SKM-1 (cell line): ENCODE measurements at regions not wholly inside any gene's neighbourhood (a gene's known extent, or its start where the extent isn't known, plus 50 kb on each side); places are given as distances from the start of the nearest gene placed in this dataset.

Experiments
- DNase-seq: peaks from one replicate; lab custom pipeline; 2025; ENCODE audit not compliant: unreplicated experiment; lab: John Stamatoyannopoulos, UW

DNA sequence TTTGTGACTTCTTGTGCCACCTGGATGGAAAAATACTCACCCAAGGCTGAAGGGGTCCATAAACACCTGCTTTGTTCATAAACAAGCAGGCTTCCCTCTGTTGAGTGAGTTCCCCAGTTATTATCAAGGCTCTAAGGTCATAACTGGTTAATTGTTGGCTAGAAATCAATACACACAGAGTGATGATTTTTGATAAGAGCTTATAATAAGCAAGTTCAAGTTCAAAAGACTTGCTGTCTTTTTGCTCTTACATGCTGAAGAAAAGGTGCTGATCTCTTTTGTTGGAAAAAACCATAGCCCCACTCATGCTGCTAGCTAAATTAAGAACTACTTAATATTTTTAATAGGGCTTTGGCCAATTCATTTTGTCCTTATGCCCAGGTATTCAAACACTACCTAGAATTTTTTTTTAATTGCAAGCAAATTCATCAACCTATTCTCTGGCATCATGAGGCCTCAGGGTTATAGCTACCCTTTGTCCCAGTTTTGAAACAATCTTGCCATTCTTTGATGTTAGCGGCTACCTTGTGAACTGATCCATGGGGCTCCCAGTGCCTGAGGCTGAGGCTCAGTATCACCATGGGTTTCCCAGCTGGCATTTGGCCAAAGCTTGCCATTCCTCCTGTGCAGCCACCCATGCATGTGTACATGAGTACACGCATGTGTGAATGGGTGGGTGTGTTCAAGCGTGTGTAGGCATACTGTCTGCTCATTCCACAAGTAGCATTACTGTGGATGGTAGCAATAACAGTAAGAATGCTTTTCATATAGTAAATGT is 127.6 kb upstream of the LPP start:
- no peak for DNase-seq

DNA sequence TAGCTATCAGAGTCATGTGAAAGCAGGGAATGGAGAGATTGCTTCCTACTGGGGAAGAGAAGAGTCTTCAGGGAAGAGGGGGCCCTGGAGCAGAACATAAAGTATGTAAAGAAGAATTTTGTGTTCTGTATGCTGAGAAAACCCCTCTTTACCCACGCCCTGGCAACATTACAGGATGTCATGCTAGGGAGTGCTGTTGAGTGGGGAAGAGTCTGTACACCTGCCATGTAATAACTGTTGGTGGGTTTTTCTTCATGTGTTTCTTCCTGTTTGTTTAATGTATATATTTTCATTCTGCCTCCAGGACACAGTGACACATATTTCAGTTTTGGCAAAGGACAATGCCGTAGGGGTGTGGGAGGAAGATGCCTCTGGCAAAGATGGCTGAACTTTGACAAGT is 122.8 kb upstream of the LPP start:
- DNase-seq: no peak

DNA sequence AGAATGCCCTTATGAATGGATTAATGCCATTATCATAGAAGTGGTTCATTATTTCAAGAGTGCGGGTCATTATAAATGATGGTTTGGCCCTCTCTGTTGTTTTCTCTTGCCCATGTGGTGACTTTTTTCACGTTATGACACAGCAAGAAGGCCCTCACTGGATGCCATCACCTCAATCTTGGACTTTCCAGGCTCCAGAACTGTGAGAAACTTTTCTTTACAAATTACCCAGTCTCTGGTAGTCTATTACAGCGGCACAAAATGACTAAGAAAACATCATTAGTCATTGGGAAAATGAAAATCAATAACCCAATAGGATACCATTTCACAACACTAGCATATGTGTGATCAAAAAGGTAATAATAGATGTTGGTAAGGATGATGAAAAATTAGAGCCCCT is 119.0 kb upstream of the LPP start:
- no peak for DNase-seq

DNA sequence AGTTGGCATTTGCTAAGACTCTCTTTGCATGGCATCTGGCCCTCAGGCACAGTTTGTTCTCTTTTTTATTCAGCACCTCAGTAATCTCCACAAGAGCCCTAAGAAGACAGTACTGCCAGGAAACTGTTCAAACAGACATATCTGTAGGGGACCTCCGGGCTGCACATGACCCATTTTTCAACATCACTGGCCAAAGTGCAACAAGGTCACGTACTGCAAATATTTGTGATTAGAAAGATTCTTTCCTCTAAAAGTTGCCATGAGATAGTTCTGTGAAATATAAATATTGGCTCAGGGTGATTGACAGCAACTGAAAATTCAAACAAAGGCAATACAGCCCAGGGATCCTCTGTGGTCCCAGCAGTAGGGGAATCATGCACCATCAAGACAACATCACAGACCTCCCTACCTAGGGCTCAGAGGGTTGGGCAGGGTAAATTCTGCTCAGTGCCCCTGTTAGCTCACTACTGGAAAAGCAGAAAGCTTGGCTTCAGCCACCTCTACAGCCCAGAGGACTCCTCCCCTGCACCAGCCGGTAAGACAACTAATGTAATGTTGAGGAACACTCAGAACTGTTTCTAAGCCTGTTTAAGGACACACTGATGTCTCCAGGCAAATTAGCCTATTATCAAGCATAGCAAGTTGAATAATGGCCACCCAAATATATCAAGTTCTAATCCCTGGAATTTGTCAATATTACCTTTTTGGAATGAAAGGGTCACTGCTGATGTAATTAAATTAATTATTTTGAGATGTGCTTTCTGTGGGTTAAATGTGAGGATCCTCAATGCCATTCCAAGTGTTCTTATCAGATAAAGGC is 117.4 kb upstream of the LPP start:
- DNase-seq: no peak

DNA sequence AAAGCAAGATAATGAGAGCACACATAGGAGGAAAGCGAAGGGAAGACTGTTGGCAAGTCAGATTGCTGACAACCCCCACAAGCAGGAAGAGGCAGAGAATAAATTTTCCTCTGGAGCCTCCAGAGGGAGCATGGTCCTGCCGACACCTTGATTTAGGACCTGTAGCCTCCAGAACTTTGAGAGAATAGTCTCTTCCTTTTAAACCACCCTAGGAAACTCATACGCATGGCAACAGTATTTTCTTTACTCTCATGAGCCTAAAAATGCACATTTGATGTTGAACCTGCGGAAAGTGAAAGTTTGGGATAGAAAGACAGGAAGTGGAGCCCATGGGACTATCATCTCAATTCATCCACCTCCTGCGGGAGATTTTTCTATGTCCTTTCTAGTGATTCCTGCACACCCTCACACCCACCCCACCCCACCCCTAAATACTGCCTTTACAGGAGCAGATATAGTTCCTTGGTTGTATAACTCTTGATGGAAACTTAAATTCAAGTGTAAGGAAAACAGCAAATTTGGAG is 116.7 kb upstream of the LPP start:
- no peak for DNase-seq

DNA sequence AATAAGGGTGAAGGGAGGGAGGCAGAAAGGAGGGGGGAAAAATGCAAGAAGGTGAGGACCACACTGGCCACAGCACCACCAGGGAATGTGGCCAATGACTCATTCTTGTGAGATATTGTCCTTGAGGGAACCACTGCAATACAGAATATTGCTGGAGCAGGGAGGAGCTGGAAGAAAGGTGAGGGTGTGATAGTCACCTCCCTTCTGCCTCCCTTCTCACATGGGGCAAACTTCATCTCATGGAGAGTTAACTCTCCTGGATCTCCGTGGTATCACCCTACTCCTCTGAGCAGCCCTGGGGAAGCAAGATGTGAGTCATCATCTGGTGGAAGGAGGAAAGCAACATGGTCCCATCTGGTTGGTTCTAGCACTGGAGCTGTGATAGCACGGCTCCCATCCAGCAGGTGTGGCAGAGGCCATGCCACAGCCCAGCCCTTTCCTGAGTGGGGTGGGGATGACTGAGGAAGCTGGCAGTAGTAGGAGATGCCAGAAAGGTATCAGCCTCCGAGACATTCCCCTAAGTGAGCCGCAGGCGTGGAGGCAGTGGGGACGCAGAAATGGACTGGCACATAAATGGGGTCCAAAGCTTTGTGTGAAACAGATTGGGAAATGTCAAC is 115.9 kb upstream of the LPP start:
- DNase-seq: no peak

DNA sequence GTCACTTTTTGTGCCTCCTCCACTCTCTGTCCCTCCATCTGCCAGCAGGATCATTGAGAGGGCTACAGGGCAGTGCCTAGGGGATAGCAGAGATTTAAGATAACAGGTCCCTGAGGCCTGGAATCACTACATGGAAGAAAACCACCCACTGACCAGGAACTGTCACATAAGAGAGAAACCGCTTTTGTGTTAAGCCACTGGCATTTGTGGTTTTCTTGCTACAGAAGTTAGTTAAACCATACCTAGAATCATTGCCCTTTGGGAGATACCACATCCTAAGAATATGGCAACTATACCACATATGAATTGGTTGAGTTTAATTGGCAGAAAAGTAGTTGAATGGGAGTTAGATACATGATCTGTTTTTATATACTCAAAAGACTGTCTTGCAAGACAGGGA is 112.8 kb upstream of the LPP start:
- no peak for DNase-seq

DNA sequence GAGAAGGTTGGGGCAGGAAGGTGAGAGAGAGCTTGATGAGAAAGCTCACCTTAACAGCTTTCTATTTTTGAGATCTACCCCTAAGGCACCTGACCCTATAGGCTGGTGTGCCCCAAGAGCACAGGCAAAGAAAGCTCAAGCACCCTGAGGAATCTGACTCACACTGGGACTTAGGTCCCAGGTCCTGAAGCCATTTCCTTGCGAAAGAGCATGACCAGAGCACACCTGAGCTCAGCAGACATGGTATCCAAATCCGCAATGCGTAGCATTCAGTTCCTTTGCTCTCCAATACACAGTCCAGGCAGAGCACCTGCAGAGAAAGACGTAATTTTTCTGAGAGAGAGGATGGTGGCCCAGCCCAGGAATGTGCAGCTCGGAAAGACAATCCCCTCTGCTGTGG is 112.1 kb upstream of the LPP start:
- DNase-seq: no peak

DNA sequence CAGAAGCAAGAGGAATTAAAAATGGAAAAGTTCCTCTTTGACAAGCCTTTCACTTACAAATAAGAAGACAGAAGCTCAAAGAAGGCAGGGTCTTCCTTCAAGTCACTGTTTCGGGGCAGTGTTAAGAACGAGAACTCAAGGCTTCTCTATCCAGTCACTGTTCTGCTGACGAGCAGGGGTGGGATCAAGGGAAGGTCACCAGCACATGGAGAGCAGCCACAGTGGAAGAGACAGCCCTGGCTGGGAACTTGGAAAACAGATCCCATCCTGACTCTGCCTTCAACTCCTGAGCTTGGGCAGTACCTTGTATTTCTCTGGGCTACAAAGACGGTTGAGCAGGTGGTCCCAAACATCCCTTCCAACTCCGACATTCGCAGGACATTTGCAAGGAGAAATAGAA is 111.5 kb upstream of the LPP start:
- no peak for DNase-seq

DNA sequence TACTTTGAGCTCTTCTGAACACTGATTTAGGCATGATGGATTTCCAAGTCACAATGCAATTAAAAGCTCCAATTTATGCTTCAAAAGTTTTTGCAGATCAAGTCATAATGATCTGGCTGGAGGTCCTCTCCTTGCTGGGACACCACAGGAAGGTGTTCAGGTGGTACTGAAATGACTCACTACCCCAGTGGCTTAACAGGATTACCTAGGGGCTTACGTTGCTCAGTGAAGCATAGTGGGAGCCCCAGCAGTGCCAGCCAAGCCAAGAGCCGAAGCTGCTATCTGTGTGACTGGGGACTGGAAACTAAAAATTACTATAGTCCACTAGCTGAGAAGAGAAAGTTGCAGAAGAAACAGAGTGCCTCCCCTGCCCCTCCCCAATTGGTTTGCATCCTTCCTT is 110.1 kb upstream of the LPP start:
- DNase-seq: no peak

DNA sequence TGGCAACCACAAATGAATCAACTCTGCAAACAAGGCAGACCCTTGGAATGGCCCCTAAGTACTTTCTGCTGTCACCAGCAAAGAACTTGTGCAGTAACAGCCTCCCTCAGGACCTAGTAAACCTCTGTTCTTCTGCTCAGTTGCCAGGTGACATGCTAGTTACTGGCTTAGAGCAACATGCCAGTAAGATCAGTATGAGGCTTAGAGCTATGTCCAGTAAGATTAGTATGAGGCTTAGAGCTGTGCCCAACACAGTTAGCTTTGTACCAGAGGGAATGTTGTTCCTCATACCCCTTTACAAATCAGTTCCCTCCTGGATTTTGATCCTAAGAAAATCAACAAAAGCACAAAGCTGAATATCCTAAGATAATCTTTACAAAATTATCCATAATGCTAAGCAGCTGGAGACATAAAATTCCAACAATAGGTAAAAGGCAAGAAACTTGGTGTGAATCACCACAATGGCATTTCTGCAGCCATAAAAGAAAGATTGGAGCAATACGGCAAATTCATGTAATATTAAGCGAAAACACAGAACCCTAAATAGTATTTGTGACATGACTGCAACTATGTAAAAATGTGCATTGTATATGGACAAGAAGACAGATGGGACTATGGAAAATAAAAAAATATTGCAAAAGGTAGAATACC is 107.3 kb upstream of the LPP start:
- DNase-seq: no peak

DNA sequence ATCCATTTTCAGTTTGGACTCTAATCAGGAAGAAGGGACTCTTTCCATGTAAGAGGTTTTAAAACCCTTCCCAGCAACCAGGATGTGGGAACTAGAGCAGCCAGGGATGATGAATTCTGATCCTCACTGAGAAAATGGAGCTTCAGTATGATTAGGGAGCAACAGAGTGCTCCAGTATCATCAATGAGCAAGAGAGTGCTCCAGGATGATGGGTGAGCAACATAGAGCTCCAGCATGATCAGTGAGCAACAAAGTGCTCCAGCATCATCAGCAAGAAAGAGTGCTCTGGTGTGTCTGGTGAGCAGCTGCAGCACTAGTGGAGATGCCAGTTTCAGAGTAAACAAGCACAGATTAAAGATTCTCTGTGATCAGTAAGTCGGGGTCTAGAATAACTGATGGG is 106.4 kb upstream of the LPP start:
- DNase-seq: no peak

DNA sequence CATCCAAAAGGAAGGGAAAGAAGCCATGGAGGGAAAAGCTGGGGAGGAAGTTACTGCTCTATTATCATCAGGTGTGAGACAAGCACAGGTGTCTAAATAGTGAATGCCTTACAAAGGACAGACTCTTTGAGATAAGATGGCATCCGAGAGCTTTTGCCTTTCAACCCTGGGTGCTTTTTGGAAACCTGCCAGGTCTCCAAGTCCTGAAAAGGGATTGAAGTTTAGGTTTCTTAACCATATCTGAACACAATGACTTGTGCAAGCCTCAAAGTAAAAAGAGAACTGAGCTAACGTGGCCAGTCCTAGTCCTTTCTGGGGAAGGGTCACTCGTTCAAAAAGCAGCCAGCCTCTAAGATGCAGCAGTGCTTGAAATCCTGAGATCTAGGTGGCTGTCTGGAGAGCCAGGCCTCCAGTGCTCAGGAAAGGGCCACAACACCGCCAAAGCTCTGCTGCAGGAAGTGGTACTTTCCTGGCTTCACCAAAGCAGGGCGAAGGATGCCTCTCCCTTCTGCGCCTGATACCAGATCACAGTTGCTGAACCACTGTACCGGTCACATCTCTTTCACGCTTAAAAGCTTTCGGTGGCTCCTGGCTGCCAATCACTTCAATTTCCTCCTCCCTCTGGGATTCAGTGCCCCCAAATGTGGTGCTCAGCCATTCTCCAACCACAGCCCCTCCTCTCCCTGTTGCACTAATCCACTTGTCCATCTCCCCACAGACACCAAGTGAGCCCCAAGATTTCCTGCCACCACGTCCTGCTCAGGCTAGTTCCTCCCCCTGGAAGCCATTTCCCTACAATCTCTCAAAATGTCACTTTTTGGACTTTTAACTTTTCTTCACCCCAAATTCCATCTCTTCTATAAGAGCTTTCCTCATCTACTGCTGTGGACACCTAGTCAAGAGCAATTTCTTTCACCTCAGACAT is 104.1 kb upstream of the LPP start:
- no peak for DNase-seq

DNA sequence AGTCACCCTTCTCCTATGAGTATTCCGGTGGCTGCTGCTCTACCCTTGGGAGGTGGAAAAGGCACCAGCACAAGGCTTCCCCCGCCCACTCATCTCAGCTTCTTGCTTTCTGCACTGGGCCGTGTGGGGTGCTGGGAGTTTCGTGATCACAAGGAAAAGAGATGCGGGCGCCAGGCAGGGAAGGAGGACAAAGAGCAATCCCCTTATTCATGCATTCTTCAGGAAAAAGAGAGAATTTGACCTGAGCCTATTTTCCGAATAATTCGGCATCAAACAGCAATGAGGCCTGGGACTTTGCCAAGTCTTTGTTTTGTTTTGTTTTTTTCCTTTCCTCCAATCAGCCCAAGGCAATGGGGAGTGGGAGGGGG is 102.2 kb upstream of the LPP start:
- DNase-seq: no peak

DNA sequence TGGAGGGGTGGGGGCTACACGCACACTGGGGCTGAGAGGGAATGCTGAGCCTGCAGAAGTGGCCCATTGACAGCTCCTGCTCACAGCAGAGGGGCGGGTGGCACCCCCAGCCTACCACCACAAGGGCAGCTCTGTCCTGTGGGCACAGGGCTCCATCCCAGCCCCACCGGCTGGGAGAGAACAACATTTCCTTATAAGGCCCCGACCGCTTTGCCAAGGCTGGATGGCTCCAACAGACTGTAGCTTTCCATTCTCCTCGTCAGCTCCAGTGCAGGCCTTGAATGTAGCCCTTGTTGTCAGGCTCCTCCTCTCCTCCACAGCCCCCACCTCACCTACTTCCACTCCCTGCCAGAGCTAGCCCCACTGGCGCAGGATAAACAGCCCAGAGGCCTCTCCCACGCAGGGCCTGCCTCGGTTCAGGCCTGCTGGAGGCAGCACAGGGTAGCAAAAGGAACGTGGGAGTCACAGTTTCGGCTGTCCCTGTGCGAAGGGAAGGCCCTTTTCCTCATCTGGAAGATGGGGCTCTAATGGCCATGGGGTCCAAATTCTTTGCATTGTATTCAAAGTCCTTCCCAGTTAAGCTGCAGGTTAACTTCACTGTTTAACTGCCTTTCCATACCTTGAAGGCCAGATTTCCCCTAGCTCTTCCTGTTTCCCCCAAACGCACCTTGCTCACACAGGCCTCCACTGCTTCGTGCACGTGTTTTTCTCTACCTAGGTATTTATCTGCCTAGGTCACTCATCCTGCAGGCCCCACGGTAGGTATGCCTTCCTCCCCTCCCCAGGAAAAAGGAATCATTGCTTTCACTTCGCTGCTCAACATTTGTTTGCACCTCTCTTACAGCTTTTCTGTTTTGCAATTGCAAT is 101.6 kb upstream of the LPP start:
- DNase-seq: no peak

DNA sequence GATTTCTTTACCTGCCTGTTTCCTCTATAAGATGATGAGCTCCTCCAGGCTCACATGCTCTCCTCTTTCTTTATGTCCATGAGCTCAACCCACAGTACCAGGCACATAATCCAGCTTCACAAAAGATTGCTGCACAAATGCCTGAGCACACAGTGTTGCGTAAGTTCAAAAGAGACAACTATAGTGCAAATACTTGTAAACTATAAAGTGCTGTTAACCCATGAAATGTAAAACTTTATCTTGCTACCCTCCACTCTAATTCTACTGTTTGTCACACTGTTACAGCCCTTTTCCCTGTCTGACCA is 101.0 kb upstream of the LPP start:
- DNase-seq: no peak

DNA sequence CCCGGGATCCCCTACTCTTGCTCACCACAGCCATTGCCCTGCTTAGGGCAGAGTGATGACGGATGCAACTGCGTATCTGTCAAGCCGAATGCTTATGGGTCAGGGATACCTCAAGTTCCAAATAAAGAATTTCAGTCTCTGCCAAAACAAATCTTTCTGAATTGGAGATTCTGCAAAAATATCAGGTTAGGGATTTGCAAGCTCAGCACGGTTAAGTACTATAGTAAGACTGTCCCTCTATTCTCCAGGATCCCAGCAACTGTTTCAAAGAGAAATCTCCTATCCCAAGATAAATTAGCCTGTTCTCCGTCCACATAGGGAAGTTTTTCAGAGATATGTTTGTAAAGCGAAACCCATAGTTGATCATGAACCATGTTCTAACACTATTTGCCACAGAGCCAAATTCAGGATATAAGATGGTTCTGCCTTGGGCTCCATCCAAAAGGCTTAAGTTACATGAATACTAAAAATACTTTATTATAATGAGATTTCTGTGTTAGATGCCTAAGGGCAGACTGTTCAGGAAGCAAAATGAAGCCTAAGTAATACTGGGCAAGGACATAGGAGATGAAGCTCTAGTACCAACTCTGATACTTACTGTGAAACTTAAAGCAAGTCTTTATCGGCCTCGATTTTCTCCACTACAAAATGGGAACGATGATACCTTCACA is 100.1 kb upstream of the LPP start:
- DNase-seq: no peak

DNA sequence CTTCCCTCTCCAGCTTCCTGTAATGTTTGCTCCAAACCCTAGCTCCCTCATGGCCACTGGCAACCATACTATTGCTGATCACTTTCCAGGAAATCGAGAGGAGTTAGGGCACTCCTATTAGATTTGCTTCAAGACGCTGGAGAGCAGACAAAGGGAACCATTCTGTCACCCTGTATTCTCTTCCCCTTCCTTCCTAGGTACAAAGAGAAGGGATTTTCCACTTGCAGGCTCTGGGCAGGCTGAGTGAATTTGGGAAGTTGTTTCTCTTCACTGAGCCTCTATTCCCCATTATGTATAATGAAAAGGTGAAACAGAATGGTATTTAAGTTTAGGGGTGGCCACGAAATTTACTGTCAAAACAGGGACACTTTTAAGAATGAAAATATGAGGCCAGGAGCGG is 99.4 kb upstream of the LPP start:
- no peak for DNase-seq

DNA sequence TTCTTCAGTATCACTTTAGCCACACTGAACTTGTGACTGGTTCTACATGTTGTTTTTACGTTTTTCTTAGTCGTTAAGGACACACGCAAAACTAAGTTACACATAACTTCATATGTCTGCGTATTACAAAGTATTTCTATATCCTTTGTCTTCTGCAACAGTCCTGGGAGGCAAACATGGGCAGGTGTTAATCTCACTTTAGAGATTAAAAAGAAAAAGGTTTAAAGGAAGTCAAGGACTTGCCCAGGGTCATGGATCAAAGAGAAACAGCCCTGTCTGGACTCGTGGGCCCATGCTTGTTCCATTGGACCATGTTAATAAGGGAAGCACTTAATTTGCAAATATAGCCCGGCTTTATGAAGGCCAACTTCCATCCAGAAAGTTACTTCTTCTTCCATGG is 98.6 kb upstream of the LPP start:
- no peak for DNase-seq
